Peyer's patch (tissue), 4 donors: ENCODE measurements at regions not wholly inside any gene's neighbourhood (a gene's known extent, or its start where the extent isn't known, plus 50 kb on each side); places are given as distances from the start of the nearest gene placed in this dataset.

ENCODE experiments used
- DNase-seq, 3 donors: peaks; one replicate each; pipeline ENCODE4 v3.0.0-alpha.2; 2017 to 2019
- H3K27ac ChIP-seq, 4 donors: fragments of 200-600 bp; sonication (generic); one replicate each; pipeline ENCODE4 v1.5.1; 2016 to 2019
- H3K27me3 ChIP-seq, 2 donors: fragments of 200-600 bp; sonication (generic); one replicate each; pipeline ENCODE4 v1.5.1; 2019
- H3K36me3 ChIP-seq, 3 donors: fragments of 200-600 bp; sonication (generic); one replicate each; pipeline ENCODE4 v1.5.1; 2016 to 2019
- H3K4me1 ChIP-seq, 4 donors: fragments of 200-600 bp; sonication (generic); one replicate each; pipeline ENCODE4 v1.5.1; 2016 to 2019
- H3K4me3 ChIP-seq, 4 donors: fragments of 200-600 bp; sonication (generic); 1 replicate in 3 of 4; 2 replicates in 1 of 4; pipeline ENCODE4 v1.5.1; 2016 to 2019; ENCODE audit warnings: mild to moderate bottlenecking in 1 of 4
- H3K9me3 ChIP-seq, 4 donors: fragments of 200-600 bp; sonication (generic); one replicate each; pipeline ENCODE4 v1.5.1; 2016 to 2019; ENCODE audit warnings: mild to moderate bottlenecking in 1 of 4
- POLR2A ChIP-seq, 2 donors: fragments of 450-650 bp; IDR thresholded peaks; one replicate each; pipeline ENCODE4 v1.5.1; 2017; ENCODE audit warnings: antibody characterized with exemption in 2 of 2, mild to moderate bottlenecking in 2 of 2, moderate library complexity in 2 of 2
- TF ChIP-seq, protein P1 (sequence below), 6 experiments: fragments of 450-650 bp in 4 of 6; fragments of 200-600 bp in 2 of 6; sonication (generic) in 1 of 6; IDR thresholded peaks; one replicate each; pipeline ENCODE4 v1.5.1; 2017 to 2019; ENCODE audit warnings: antibody characterized with exemption in 6 of 6, mild to moderate bottlenecking in 3 of 6, moderate library complexity in 1 of 6

DNA sequence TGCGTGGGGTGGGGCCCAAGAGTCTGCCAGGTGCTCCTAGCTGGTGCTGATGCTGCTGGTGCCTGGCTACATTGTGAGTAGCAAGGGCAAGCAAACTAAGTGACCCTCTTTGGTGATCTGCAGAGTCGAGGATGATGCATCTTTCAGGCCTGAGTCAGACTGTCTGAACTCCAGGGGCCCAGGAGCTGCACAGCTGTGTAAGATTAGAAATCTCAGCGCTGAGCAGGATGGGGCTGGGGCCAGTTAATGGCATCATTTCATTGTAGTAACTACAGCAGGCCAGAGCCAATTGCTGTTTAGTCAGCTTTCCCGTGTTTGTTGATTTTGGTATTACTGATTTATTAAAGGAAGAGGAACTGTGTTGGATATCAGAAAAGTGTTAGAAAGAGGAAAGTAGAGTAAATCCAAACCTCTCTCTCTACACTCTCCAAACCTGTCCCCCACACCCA, 365.2 kb downstream of the PAX1 start:
- DNase-seq, result no peak
- TF ChIP-seq, protein P1, sequence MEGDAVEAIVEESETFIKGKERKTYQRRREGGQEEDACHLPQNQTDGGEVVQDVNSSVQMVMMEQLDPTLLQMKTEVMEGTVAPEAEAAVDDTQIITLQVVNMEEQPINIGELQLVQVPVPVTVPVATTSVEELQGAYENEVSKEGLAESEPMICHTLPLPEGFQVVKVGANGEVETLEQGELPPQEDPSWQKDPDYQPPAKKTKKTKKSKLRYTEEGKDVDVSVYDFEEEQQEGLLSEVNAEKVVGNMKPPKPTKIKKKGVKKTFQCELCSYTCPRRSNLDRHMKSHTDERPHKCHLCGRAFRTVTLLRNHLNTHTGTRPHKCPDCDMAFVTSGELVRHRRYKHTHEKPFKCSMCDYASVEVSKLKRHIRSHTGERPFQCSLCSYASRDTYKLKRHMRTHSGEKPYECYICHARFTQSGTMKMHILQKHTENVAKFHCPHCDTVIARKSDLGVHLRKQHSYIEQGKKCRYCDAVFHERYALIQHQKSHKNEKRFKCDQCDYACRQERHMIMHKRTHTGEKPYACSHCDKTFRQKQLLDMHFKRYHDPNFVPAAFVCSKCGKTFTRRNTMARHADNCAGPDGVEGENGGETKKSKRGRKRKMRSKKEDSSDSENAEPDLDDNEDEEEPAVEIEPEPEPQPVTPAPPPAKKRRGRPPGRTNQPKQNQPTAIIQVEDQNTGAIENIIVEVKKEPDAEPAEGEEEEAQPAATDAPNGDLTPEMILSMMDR (IDR thresholded peaks at IDR 0.05), result no peak
- TF ChIP-seq POLR2A (IDR thresholded peaks at IDR 0.05), result no peak

DNA sequence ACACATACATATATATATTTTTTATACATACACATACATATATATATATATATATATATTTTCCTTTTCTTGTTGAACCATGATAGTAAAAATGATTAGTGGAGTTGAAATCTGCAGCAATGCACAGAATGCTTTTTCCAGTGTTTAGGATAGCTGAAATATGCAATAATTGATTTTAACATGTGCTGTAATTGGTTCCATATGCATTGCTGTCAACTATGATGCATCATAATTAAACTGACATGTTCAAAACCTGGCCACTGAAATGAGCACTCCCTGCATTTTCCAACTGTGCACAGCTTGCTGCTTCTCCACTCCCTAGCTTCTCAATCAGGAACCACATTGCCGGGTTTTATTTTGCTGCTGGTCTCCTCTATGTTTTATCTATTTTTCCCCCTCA, 358.3 kb downstream of the PAX1 start:
- H3K4me1 ChIP-seq, result no peaks in the 10 kb centered on the region
- no peaks in the 10 kb centered on the region for H3K27me3 ChIP-seq
- TF ChIP-seq, protein P1 (IDR thresholded peaks at IDR 0.05), result no peak
- H3K27ac ChIP-seq, result no peak overlapping the region
- H3K4me3 ChIP-seq, result no peak overlapping the region
- H3K9me3 ChIP-seq, result no peaks in the 10 kb centered on the region
- H3K36me3 ChIP-seq, result no peaks in the 10 kb centered on the region
- DNase-seq, result no peak

More for the DNA sequence above, 365.2 kb downstream of the PAX1 start:
- Histone ChIP-seq H3K27me3 (no peaks in the 10 kb centered on the region), H3K36me3 (no peaks in the 10 kb centered on the region), H3K27ac (no peak overlapping the region), H3K4me3 (no peak overlapping the region), H3K4me1 (peaks cover 0 to 9% (median 0%) of the 10 kb centered on the region in 4 donors), H3K9me3 (no peaks in the 10 kb centered on the region)

DNA sequence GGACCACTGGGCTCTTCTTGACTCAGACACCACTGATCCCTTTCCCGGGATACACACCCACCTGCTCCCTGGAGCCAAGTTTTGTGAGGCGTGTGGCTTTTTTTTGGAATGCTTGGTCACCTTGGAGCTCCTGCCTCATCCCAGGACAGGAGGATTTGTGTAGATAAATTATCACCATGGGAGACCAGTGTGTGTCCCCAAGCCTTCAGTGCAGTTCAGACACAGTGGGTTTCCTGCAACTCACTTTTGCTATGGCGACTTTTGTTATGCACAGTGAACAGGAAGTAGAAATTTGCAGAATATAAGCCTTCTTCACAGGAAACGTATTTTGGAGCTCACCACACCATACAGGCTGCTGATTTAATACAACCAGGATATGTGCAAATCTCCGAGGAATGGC, 357.4 kb downstream of the PAX1 start:
- Histone ChIP-seq H3K36me3 (no peaks in the 10 kb centered on the region), H3K9me3 (no peaks in the 10 kb centered on the region)

DNA sequence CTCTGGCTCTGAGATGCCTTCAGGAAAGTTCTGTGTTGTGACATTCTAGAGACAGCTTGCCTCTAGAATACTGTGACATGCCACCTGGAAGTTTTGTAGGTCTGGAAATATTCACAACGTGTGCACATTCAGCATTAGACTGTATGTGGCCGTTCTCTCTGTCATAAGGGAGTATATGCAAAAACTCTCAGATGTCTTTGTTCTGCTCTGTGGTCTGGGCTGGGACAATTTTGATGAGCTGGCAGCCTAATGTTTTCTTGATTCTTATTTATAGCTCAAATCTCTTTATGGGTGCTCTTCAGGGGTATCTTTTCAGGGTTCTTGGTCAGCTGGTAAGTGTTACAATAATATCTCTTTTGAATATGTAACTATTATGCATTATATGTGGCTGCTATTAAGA, 355.1 kb downstream of the PAX1 start:
- no peak overlapping the region for H3K27ac ChIP-seq
- H3K4me3 ChIP-seq, result no peak overlapping the region
- H3K27me3 ChIP-seq, result no peaks in the 10 kb centered on the region
- H3K4me1 ChIP-seq, result no peaks in the 10 kb centered on the region
- no peaks in the 10 kb centered on the region for H3K9me3 ChIP-seq
- TF ChIP-seq, protein P1 (IDR thresholded peaks at IDR 0.05), result no peak
- TF ChIP-seq POLR2A (IDR thresholded peaks at IDR 0.05), result no peak
- DNase-seq, result no peak
- no peaks in the 10 kb centered on the region for H3K36me3 ChIP-seq

More for the DNA sequence above, 357.4 kb downstream of the PAX1 start:
- Histone ChIP-seq H3K27me3 (no peaks in the 10 kb centered on the region), H3K4me1 (no peaks in the 10 kb centered on the region), H3K27ac (no peak overlapping the region), H3K4me3 (no peak overlapping the region)
- DNase-seq, result no peak
- TF ChIP-seq POLR2A (IDR thresholded peaks at IDR 0.05), result no peak
- TF ChIP-seq, protein P1 (IDR thresholded peaks at IDR 0.05), result no peak

DNA sequence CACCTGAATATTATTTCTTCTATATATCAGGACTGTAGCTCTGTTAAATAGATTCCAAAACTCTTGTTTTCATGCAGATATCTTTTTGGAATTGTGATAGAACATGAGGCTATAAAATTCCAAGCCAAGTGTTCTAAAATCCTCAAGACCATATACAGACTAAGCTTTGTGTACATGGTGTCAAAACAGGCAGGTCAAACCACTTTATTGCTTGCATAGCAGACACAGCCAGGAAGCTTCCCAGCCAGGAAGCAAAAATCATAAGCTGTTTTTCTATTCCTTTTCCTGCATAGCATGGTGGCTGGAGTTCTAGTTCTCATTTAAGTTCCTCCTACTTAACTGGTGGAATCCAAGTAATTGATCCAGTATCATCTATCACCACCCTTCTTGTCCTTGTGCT, 353.3 kb downstream of the PAX1 start:
- Histone ChIP-seq H3K36me3 (no peaks in the 10 kb centered on the region), H3K27ac (no peak overlapping the region), H3K4me3 (no peak overlapping the region), H3K9me3 (no peaks in the 10 kb centered on the region), H3K27me3 (no peaks in the 10 kb centered on the region), H3K4me1 (no peaks in the 10 kb centered on the region)
- TF ChIP-seq POLR2A (IDR thresholded peaks at IDR 0.05), result no peak
- TF ChIP-seq, protein P1 (IDR thresholded peaks at IDR 0.05), result no peak
- no peak for DNase-seq

DNA sequence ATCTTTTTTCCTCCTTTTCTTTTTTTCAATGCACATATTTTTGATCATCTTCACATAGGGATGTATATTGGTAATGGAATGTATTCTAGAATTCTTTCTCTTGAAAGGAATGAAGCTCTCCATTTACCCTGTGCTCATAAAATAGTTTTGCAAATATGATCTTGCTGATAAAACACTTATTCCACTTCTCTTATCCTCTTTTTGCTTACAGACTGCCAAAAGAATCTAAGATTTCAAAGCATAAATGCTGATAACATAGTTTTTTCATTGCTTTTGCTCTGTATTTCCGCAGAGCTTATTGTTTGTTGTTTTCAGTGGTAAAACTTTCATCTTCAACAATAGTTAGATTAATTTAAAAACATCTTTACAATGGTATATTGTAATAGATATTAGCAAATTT, 350.5 kb downstream of the PAX1 start:
- DNase-seq, result no peak
- TF ChIP-seq POLR2A (IDR thresholded peaks at IDR 0.05), result no peak
- TF ChIP-seq, protein P1 (IDR thresholded peaks at IDR 0.05), result no peak
- Histone ChIP-seq H3K4me1 (no peaks in the 10 kb centered on the region), H3K9me3 (no peaks in the 10 kb centered on the region), H3K36me3 (no peaks in the 10 kb centered on the region), H3K27me3 (no peaks in the 10 kb centered on the region), H3K27ac (no peak overlapping the region), H3K4me3 (no peak overlapping the region)
